Panc1 (cell line): ENCODE measurements at regions not wholly inside any gene's neighbourhood (a gene's known extent, or its start where the extent isn't known, plus 50 kb on each side); places are given as distances from the start of the nearest gene placed in this dataset.

Source experiments
- ATAC-seq: fragments of 200-7000 bp; cut with Tn5 transposase; 2 replicates; pipeline ENCODE4 v1.9.1; 2020; ENCODE audit warnings: mild to moderate bottlenecking, moderate library complexity
- BruUV-seq: library from RNA; stranded (reverse); fragments of 400-500 nt; replicated peaks from 2 replicates; lab custom pipeline; 2021; lab: Mats Ljungman, UMichigan
- CTCF ChIA-PET: fragments of 300-600 bp; sonication (Branson Sonifier 250); formaldehyde crosslinking; loops from one replicate; lab custom pipeline; 2022; ENCODE audit warnings: antibody characterized with exemption; lab: Charles Lee
- POLR2A ChIA-PET: fragments of 300-600 bp; sonication (Branson Sonifier 250); formaldehyde crosslinking; loops from one replicate; lab custom pipeline; 2022; ENCODE audit warnings: antibody characterized with exemption; lab: Charles Lee
- DNase-seq: peaks from one replicate; pipeline ENCODE4 v3.0.0-alpha.2; 2010; ENCODE audit warnings: low read depth, low spot score
- H3K27ac ChIP-seq: 2 replicates; pipeline ENCODE4 v1.5.1; 2011; ENCODE audit warnings: mild to moderate bottlenecking, low read length, inconsistent platforms
- H3K27me3 ChIP-seq: fragments of 200-500 bp; sonication (Bioruptor generic); 2 replicates; pipeline ENCODE4 v1.6.0; 2014; ENCODE audit warnings: low read length, inconsistent platforms; ENCODE audit not compliant: control insufficient read depth, insufficient read depth
- H3K36me3 ChIP-seq: fragments of 200-500 bp; sonication (Bioruptor generic); 2 replicates; pipeline ENCODE4 v1.5.1; 2014; ENCODE audit warnings: inconsistent platforms, mild to moderate bottlenecking, low read length, moderate library complexity; ENCODE audit not compliant: control insufficient read depth, insufficient read depth
- H3K4me1 ChIP-seq: 2 replicates; pipeline ENCODE4 v1.5.1; 2011; ENCODE audit warnings: inconsistent platforms, mild to moderate bottlenecking, low read length, moderate library complexity; ENCODE audit not compliant: control insufficient read depth, insufficient read depth
- H3K4me3 ChIP-seq, 2 experiments: 2 replicates each; pipeline ENCODE4 v1.5.1; 2011 to 2012; ENCODE audit warnings: low read depth in 2 of 2, low read length in 2 of 2, mild to moderate bottlenecking in 2 of 2, inconsistent platforms in 1 of 2, moderate library complexity in 1 of 2
- H3K9me3 ChIP-seq: fragments of 200-500 bp; sonication (Bioruptor generic); 2 replicates; pipeline ENCODE4 v1.5.1; 2014; ENCODE audit warnings: low read depth, mild to moderate bottlenecking, inconsistent platforms, low read length, moderate library complexity; ENCODE audit not compliant: control insufficient read depth, insufficient read depth
- CTCF ChIP-seq: fragments of 450-650 bp; IDR thresholded peaks from 2 replicates; pipeline ENCODE4 v1.5.1; 2017; ENCODE audit warnings: mild to moderate bottlenecking
- POLR2AphosphoS5 ChIP-seq: IDR thresholded peaks from 2 replicates; pipeline ENCODE4 v1.6.1; 2012; ENCODE audit warnings: mild to moderate bottlenecking, low read depth, low read length, moderate library complexity
- SIN3A ChIP-seq: IDR thresholded peaks from 2 replicates; pipeline ENCODE4 v1.6.1; 2012; ENCODE audit warnings: low read depth, mild to moderate bottlenecking, low read length, moderate library complexity, borderline replicate concordance; ENCODE audit not compliant: insufficient read depth
- TCF7L2 ChIP-seq: IDR thresholded peaks from 2 replicates; pipeline ENCODE4 v1.6.1; 2011; ENCODE audit warnings: mild to moderate bottlenecking, low read depth, low read length, inconsistent platforms
- in situ Hi-C: cut with HindIII; loops from 2 replicates; pipeline ENCODE4 v1.10.0; 2016; ENCODE audit warnings: low sequenced_read_pairs, low pct_unique_long_range_greater_than_20kb
- intact Hi-C: fragments of 100-400 bp; cut with micrococcal nuclease; formaldehyde crosslinking; loops from one replicate; pipeline ENCODE4 v1.10.0; 2022; ENCODE audit not compliant: unreplicated experiment
- TF ChIP-seq, protein P1 (sequence below), 2 experiments: IDR thresholded peaks; 2 replicates each; pipeline ENCODE4 v1.6.1; 2011 to 2012; ENCODE audit warnings: low read depth in 2 of 2, control low read depth in 1 of 2, low read length in 1 of 2, mild to moderate bottlenecking in 1 of 2, moderate library complexity in 1 of 2; ENCODE audit not compliant: insufficient read depth in 1 of 2

GRCh38 chr1:38392861-38393260, 346.3 kb upstream of the POU3F1 start:
- in situ Hi-C loops, result no loop called here
- Histone ChIP-seq H3K9me3 (0 out of 2 replicates have a peak, but pooled peaks cover 4% of the 10 kb centered on the region), H3K4me1 (no peaks in the 10 kb centered on the region), H3K36me3 (no peaks in the 10 kb centered on the region), H3K27ac (no peak overlapping the region), H3K27me3 (peaks cover 11% of the 10 kb centered on the region), H3K4me3 (no peak overlapping the region)
- intact Hi-C loops, result no loop called here
- no peak for ATAC-seq
- ChIA-PET CTCF (no interaction called here), POLR2A (no interaction called here)
- no peak for DNase-seq
- no TSS peak for BruUV-seq
- TF ChIP-seq CTCF (no peak), SIN3A (no peak), POLR2AphosphoS5 (no peak), TCF7L2 (no peak)
- TF ChIP-seq, protein P1, sequence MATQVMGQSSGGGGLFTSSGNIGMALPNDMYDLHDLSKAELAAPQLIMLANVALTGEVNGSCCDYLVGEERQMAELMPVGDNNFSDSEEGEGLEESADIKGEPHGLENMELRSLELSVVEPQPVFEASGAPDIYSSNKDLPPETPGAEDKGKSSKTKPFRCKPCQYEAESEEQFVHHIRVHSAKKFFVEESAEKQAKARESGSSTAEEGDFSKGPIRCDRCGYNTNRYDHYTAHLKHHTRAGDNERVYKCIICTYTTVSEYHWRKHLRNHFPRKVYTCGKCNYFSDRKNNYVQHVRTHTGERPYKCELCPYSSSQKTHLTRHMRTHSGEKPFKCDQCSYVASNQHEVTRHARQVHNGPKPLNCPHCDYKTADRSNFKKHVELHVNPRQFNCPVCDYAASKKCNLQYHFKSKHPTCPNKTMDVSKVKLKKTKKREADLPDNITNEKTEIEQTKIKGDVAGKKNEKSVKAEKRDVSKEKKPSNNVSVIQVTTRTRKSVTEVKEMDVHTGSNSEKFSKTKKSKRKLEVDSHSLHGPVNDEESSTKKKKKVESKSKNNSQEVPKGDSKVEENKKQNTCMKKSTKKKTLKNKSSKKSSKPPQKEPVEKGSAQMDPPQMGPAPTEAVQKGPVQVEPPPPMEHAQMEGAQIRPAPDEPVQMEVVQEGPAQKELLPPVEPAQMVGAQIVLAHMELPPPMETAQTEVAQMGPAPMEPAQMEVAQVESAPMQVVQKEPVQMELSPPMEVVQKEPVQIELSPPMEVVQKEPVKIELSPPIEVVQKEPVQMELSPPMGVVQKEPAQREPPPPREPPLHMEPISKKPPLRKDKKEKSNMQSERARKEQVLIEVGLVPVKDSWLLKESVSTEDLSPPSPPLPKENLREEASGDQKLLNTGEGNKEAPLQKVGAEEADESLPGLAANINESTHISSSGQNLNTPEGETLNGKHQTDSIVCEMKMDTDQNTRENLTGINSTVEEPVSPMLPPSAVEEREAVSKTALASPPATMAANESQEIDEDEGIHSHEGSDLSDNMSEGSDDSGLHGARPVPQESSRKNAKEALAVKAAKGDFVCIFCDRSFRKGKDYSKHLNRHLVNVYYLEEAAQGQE (IDR thresholded peaks at IDR 0.05; ENCODE audit: insufficient read depth in 1 of 2, low read depth in 2 of 2, low read length in 1 of 2), result no peak

GRCh38 chr1:38381256-38381655, 334.7 kb upstream of the POU3F1 start:
- intact Hi-C loops, result no loop called here
- no peaks in the 10 kb centered on the region for H3K4me1 ChIP-seq
- DNase-seq (no peak), ATAC-seq (no peak)
- no peak overlapping the region for H3K4me3 ChIP-seq
- TF ChIP-seq CTCF (no peak), TCF7L2 (no peak), SIN3A (no peak), POLR2AphosphoS5 (no peak)
- TF ChIP-seq, protein P1 (IDR thresholded peaks at IDR 0.05; ENCODE audit: insufficient read depth in 1 of 2, low read depth in 2 of 2, low read length in 1 of 2), result no peak
- ChIA-PET POLR2A (no interaction called here), CTCF (no interaction called here)
- H3K27me3 ChIP-seq, result peaks cover 4% of the 10 kb centered on the region; the same call in 1 of the 2 replicates
- no TSS peak for BruUV-seq
- in situ Hi-C loops, result no loop called here
- no peaks in the 10 kb centered on the region for H3K36me3 ChIP-seq
- H3K27ac ChIP-seq, result no peak overlapping the region
- H3K9me3 ChIP-seq, result no peaks in the 10 kb centered on the region
